Heart left ventricle (tissue), 13 donors: ENCODE measurements at regions not wholly inside any gene's neighbourhood (a gene's known extent, or its start where the extent isn't known, plus 50 kb on each side); places are given as distances from the start of the nearest gene placed in this dataset.

Source experiments
- CTCF ChIP-seq, 12 donors: fragments of 200-600 bp; sonication (generic) in 4 of 12; IDR thresholded peaks; one replicate each; pipeline versions ENCODE4 v1.5.0 to v1.8.0; 2018 to 2022; ENCODE audit warnings: antibody characterized with exemption in 12 of 12, mild to moderate bottlenecking in 5 of 12
- POLR2A ChIP-seq, 2 donors: fragments of 450-650 bp; IDR thresholded peaks; one replicate each; pipeline ENCODE4 v1.6.1; 2017; ENCODE audit warnings: antibody characterized with exemption in 2 of 2, mild to moderate bottlenecking in 2 of 2, moderate library complexity in 2 of 2
- donor health status: ischemic (EF 13 %, LVEDD 7.1; RV severe dilation, severe dysfunction).
- donor health status: DM: no; HTN: yes; CAD: no.
- donor health status: DM: no; HTN: no; CAD: no.
- donor health status: ischemic (EF 25% LVEDD 6.9; RV normal size, moderate dysfunction).
- donor health status: ischemic (EF 25% LVEDD 5.7; RV mildly dilated, moderate dysfunction).
- donor health status: ischemic (EF 35%, LVEDD 5.7; RV mildly dilated, moderate dysfunction).
- donor health status: nonischemic (EF 11% LVEDD 7.7; RV severe dilation, severe dysfunction).
- donor health status: DM: yes; HTN: yes; CAD: no.
- donor health status: PGD.
- donor health status: ischemic (EF 29% LVEDD 5.4; RV normal size, mild dysfunction).
- donor health status: nonischemic (EF 23%, LVEDD 6.1; RV moderate dilation, normal function).

- TF ChIP-seq CTCF (IDR thresholded peaks at IDR 0.05) (no peak), POLR2A (IDR thresholded peaks at IDR 0.05) (no peak)
Observed at GRCh38 chr11:25587496-25587895, 744.4 kb upstream of the ANO3 start.
